ENCODE measurements at regions not wholly inside any gene's neighbourhood (a gene's known extent, or its start where the extent isn't known, plus 50 kb on each side); places are given as distances from the start of the nearest gene placed in this dataset.

DNA sequence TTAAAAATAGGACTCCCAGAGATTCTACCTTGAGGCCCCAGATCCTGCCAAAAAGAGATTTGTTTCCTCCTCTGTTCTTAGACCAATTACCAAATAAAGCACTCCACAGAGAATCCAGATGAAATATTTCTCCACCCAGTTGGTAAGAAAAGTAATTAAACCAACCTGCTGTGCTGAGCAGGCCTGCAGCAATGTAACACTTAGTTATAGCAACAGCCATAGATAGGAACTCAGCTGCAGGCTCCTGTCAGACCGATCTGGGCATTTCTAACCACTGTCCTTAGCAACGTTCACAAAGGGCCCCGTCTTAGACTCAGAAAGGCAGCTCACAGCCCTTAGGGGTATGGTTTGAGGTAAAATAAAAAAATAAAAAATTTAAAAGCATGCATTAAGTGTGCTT lies 271.1 kb downstream of the KCNRG start (continued):
- TF ChIP-seq ZNF274 (IDR thresholded peaks at IDR 0.05; ENCODE audit: low read length): no peak
- no peak for TF ChIP-seq ZNF274 (tag by site-specific recombination; IDR thresholded peaks at IDR 0.05; ENCODE audit: borderline replicate concordance)

DNA sequence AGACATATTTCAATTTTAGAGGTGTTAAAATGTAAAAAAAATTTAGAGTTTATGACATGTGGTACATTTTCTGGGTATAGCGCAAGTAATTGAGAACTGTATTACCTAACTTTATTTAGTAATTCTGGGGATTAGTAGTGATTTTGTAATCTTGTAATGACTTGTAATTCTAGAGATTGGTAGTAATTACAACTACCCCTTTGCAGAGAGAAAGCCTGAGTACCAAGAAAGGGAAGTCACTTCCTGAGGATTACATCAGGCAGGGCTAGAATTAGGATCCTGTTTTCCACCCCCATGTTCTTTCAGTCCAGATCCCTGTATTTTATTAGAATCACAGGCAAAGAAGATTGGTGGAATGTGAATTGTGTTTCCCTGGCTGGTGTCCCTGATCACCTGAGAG lies 274.9 kb downstream of the KCNRG start:
- ChIA-PET POLR2A (no interaction called here), CTCF (no interaction called here)
- TF ChIP-seq ZNF416 (tag by site-specific recombination; IDR thresholded peaks at IDR 0.05): no peak
- TF ChIP-seq ZNF530 (tag by site-specific recombination; IDR thresholded peaks at IDR 0.05; ENCODE audit: low read depth): no peak
- no peak for TF ChIP-seq ZNF2 (tag by site-specific recombination; IDR thresholded peaks at IDR 0.05)
- no peak for TF ChIP-seq ZNF677 (tag by site-specific recombination; IDR thresholded peaks at IDR 0.05)
- no peak for TF ChIP-seq ZBTB20 (tag by site-specific recombination; IDR thresholded peaks at IDR 0.05)
- no peak for TF ChIP-seq ZNF521 (tag by site-specific recombination; IDR thresholded peaks at IDR 0.05)
- H3K36me3 ChIP-seq (ENCODE audit: control insufficient read depth in 2 of 2, insufficient read depth in 1 of 2, low read length in 2 of 2): no peaks in the 10 kb centered on the region
- no peak overlapping the region for H3K4me3 ChIP-seq (ENCODE audit: low read depth, low read length)
- no peak overlapping the region for H3K27ac ChIP-seq (ENCODE audit: extremely low read depth, low read depth, low read length)
- no peaks in the 10 kb centered on the region for H3K4me1 ChIP-seq (ENCODE audit: control insufficient read depth, insufficient read depth, low read length)
- no peaks in the 10 kb centered on the region for H3K9me3 ChIP-seq (ENCODE audit: control insufficient read depth, insufficient read depth, low read depth, low read length)

DNA sequence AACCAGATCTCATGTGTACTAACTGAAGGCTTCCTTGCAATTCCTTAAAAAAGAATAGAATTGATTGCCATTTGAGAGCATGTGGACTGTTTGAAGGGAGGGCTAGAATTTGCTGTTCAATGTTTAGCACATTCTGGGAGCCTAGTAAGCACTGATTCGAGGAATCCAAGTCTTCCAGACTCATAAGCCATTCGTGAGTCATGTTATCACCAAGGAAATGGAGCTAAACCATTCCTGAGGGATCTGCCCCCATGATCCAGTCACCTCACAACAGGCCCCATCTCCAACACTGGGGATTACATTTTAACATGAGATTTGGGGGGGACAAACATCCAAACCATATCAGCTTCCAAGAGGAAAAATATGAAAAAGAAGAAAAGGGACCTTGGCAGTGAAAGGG lies 276.4 kb downstream of the KCNRG start:
- Histone ChIP-seq H3K27ac (ENCODE audit: extremely low read depth, low read depth, low read length) (no peak overlapping the region), H3K4me1 (ENCODE audit: control insufficient read depth, insufficient read depth, low read length) (no peaks in the 10 kb centered on the region), H3K4me3 (ENCODE audit: low read depth, low read length) (no peak overlapping the region), H3K36me3 (ENCODE audit: control insufficient read depth in 2 of 2, insufficient read depth in 1 of 2, low read length in 2 of 2) (no peaks in the 10 kb centered on the region), H3K9me3 (ENCODE audit: control insufficient read depth, insufficient read depth, low read depth, low read length) (no peaks in the 10 kb centered on the region)
- TF ChIP-seq ZNF48 (tag by site-specific recombination; IDR thresholded peaks at IDR 0.05): no peak
- CTCF ChIA-PET: no interaction called here
- POLR2A ChIA-PET: no interaction called here

DNA sequence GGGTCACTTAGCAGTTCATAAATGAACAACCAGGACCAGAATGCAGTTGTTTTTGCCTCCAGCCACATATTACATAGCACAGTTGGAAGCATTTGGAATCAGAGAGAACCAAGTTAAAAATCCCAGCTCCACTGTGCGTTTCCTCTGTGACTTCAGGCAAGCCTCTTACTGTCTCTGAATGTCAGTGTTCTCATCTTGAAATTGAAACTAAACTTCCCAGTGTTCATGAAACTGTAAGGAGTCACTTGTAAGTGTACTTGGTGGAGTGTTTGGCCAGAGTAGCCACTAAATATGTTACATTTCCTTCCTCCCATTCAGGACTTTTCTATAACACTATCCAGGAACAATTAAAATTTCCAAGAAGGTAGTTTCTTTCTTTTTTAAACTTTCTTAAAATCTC lies 276.8 kb downstream of the KCNRG start:
- ChIA-PET CTCF (no interaction called here), POLR2A (no interaction called here)
- no peaks in the 10 kb centered on the region for H3K36me3 ChIP-seq (ENCODE audit: control insufficient read depth in 2 of 2, insufficient read depth in 1 of 2, low read length in 2 of 2)
- no peak overlapping the region for H3K4me3 ChIP-seq (ENCODE audit: low read depth, low read length)
- TF ChIP-seq ZNF266 (tag by site-specific recombination; IDR thresholded peaks at IDR 0.05; ENCODE audit: low read depth): no peak
- no peak for TF ChIP-seq ZNF473 (tag by site-specific recombination; IDR thresholded peaks at IDR 0.05)
- TF ChIP-seq, protein P1, sequence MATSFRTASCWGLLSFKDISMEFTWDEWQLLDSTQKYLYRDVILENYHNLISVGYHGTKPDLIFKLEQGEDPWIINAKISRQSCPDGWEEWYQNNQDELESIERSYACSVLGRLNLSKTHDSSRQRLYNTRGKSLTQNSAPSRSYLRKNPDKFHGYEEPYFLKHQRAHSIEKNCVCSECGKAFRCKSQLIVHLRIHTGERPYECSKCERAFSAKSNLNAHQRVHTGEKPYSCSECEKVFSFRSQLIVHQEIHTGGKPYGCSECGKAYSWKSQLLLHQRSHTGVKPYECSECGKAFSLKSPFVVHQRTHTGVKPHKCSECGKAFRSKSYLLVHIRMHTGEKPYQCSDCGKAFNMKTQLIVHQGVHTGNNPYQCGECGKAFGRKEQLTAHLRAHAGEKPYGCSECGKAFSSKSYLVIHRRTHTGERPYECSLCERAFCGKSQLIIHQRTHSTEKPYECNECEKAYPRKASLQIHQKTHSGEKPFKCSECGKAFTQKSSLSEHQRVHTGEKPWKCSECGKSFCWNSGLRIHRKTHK (tag by site-specific recombination; IDR thresholded peaks at IDR 0.05): no peak
- no peak for TF ChIP-seq SCRT1 (tag by site-specific recombination; IDR thresholded peaks at IDR 0.05; ENCODE audit: borderline replicate concordance)
- TF ChIP-seq, protein P2, sequence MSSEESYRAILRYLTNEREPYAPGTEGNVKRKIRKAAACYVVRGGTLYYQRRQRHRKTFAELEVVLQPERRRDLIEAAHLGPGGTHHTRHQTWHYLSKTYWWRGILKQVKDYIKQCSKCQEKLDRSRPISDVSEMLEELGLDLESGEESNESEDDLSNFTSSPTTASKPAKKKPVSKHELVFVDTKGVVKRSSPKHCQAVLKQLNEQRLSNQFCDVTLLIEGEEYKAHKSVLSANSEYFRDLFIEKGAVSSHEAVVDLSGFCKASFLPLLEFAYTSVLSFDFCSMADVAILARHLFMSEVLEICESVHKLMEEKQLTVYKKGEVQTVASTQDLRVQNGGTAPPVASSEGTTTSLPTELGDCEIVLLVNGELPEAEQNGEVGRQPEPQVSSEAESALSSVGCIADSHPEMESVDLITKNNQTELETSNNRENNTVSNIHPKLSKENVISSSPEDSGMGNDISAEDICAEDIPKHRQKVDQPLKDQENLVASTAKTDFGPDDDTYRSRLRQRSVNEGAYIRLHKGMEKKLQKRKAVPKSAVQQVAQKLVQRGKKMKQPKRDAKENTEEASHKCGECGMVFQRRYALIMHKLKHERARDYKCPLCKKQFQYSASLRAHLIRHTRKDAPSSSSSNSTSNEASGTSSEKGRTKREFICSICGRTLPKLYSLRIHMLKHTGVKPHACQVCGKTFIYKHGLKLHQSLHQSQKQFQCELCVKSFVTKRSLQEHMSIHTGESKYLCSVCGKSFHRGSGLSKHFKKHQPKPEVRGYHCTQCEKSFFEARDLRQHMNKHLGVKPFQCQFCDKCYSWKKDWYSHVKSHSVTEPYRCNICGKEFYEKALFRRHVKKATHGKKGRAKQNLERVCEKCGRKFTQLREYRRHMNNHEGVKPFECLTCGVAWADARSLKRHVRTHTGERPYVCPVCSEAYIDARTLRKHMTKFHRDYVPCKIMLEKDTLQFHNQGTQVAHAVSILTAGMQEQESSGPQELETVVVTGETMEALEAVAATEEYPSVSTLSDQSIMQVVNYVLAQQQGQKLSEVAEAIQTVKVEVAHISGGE (tag by site-specific recombination; conservative IDR thresholded peaks at IDR 0.05; ENCODE audit: low read depth): no peak
- TF ChIP-seq TCF7L2 (IDR thresholded peaks at IDR 0.05; ENCODE audit: borderline replicate concordance, low read depth, low read length): no peak
- TF ChIP-seq ZNF37A (tag by site-specific recombination; IDR thresholded peaks at IDR 0.05): no peak
- no peak for TF ChIP-seq ZNF843 (tag by site-specific recombination; IDR thresholded peaks at IDR 0.05)
- TF ChIP-seq ZIC2 (tag by site-specific recombination; IDR thresholded peaks at IDR 0.05): no peak
- no peak for TF ChIP-seq KLF9 (tag by site-specific recombination; IDR thresholded peaks at IDR 0.05; ENCODE audit: low read depth)
- TF ChIP-seq ZNF354C (tag by site-specific recombination; IDR thresholded peaks at IDR 0.05; ENCODE audit: borderline replicate concordance, low read depth): no peak
- H3K9me3 ChIP-seq (ENCODE audit: control insufficient read depth, insufficient read depth, low read depth, low read length): no peaks in the 10 kb centered on the region
- no peak overlapping the region for H3K27ac ChIP-seq (ENCODE audit: extremely low read depth, low read depth, low read length)
- no peaks in the 10 kb centered on the region for H3K4me1 ChIP-seq (ENCODE audit: control insufficient read depth, insufficient read depth, low read length)

All from HEK293 (cell line).